PC-9 (cell line): ENCODE measurements at regions not wholly inside any gene's neighbourhood (a gene's known extent, or its start where the extent isn't known, plus 50 kb on each side); places are given as distances from the start of the nearest gene placed in this dataset.

Experiments used
- BruUV-seq: library from RNA; stranded (reverse); fragments of 400-500 nt; replicated peaks from 2 replicates; lab custom pipeline; 2021; lab: Mats Ljungman, UMichigan
- CTCF ChIA-PET: fragments of 300-600 bp; sonication (Branson Sonifier 250); formaldehyde crosslinking; loops from one replicate; lab custom pipeline; 2022; ENCODE audit warnings: antibody characterized with exemption; lab: Charles Lee
- POLR2A ChIA-PET: fragments of 300-600 bp; sonication (Branson Sonifier 250); formaldehyde crosslinking; loops from one replicate; lab custom pipeline; 2022; ENCODE audit warnings: antibody characterized with exemption; ENCODE audit not compliant: unreplicated experiment; lab: Charles Lee
- DNase-seq, 2 experiments: peaks; one replicate each; pipeline versions ENCODE4 v3.0.0 to v3.0.0-alpha.2; 2015 to 2022; ENCODE audit warnings: mixed read lengths in 1 of 2
- H2AFZ ChIP-seq: fragments of 200-600 bp; sonication (generic); 2 replicates; pipeline ENCODE4 v1.8.1; 2017; ENCODE audit warnings: antibody characterized with exemption
- H3F3A ChIP-seq: fragments of 200-600 bp; sonication (generic); 2 replicates; pipeline ENCODE4 v1.8.1; 2017; ENCODE audit warnings: antibody characterized with exemption, mild to moderate bottlenecking, low read depth; ENCODE audit not compliant: insufficient read depth
- H3K27ac ChIP-seq: fragments of 200-600 bp; sonication (generic); 2 replicates; pipeline ENCODE4 v1.6.1; 2016; ENCODE audit warnings: mixed run types
- H3K27me3 ChIP-seq: fragments of 200-600 bp; sonication (generic); 2 replicates; pipeline ENCODE4 v1.6.1; 2016; ENCODE audit warnings: low read depth, mixed run types; ENCODE audit not compliant: insufficient read depth
- H3K36me3 ChIP-seq: fragments of 200-600 bp; sonication (generic); 2 replicates; pipeline ENCODE4 v1.6.1; 2016; ENCODE audit warnings: low read depth, mixed run types
- H3K4me1 ChIP-seq: fragments of 200-600 bp; sonication (generic); replicated peaks from 2 replicates; pipeline ENCODE4 v1.6.1; 2016; ENCODE audit warnings: mixed run types; ENCODE audit not compliant: insufficient read depth
- H3K4me2 ChIP-seq: fragments of 200-600 bp; sonication (generic); 2 replicates; pipeline ENCODE4 v1.6.1; 2017; ENCODE audit warnings: mixed run types
- H3K4me3 ChIP-seq: fragments of 200-600 bp; sonication (generic); 2 replicates; pipeline ENCODE4 v1.6.1; 2016; ENCODE audit warnings: mixed run types
- H3K79me2 ChIP-seq: fragments of 200-600 bp; sonication (generic); 2 replicates; pipeline ENCODE4 v1.6.1; 2017; ENCODE audit warnings: low read depth, mixed run types
- H3K9me2 ChIP-seq: fragments of 200-600 bp; sonication (generic); 2 replicates; pipeline ENCODE4 v1.8.1; 2017; ENCODE audit warnings: mild to moderate bottlenecking; ENCODE audit not compliant: insufficient read depth
- H3K9me3 ChIP-seq: fragments of 200-600 bp; sonication (generic); 2 replicates; pipeline ENCODE4 v1.8.1; 2016; ENCODE audit warnings: low read depth; ENCODE audit not compliant: insufficient read depth
- H4K20me1 ChIP-seq: fragments of 200-600 bp; sonication (generic); 2 replicates; pipeline ENCODE4 v1.8.1; 2017; ENCODE audit not compliant: insufficient read depth
- EZH2 ChIP-seq: fragments of 200-600 bp; sonication (generic); IDR thresholded peaks from 2 replicates; pipeline ENCODE4 v1.8.0; 2017; ENCODE audit warnings: antibody characterized with exemption, low read depth
- intact Hi-C: fragments of 100-400 bp; cut with micrococcal nuclease; formaldehyde crosslinking; loops from one replicate; pipeline ENCODE4 v1.10.0; 2022; ENCODE audit not compliant: unreplicated experiment
- TF ChIP-seq, protein P1 (sequence below): fragments of 200-600 bp; sonication (generic); conservative IDR thresholded peaks from 2 replicates; pipeline ENCODE4 v1.6.1; 2017; ENCODE audit warnings: mixed run types, antibody characterized with exemption, mild to moderate bottlenecking, moderate library complexity

DNA sequence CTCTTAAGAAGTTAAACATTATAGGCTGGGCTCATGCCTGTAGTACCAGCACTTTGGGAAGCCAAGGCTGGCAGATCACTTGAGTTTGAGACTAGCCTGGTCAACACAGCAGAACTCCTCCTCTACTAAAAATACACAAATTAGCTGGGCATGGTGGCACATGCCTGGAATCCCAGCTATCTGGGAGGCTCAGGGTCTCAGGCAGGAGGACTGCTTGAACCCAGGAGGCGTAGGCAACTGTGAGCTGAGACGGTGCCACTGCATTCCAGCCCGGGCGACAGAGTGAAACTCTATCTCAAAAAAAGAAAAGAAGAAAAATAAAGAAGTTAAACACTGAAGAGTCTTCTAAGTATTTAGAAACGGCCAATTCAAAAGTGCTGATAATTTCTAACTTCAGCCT lies 164.3 kb upstream of the GALNTL6 start:
- POLR2A ChIA-PET, result no interaction called here
- CTCF ChIA-PET, result no interaction called here

DNA sequence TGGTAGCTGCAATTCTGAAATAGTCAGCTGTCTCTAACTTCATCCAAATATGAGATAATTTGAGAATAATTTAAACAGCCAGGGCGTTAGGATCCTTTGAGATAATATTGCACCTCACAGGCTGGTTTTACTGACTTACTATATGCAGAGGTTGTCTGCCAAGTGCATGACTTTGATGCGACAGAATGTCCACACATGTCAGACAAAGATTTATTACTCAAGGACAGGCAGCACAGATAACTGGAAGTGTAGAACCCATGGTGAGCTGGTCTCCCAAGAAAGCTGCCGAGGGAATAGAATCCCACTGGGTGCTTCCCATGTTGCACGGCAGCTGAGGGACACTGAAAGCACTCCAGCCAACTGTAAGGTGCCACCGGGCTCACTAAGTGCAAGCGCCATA lies 166.2 kb upstream of the GALNTL6 start:
- H3K9me3 ChIP-seq, result no peaks in the 10 kb centered on the region
- no peaks in the 10 kb centered on the region for H3F3A ChIP-seq
- no peaks in the 10 kb centered on the region for H3K79me2 ChIP-seq
- intact Hi-C loops, result no loop called here
- no peaks in the 10 kb centered on the region for H3K9me2 ChIP-seq
- no TSS peak for BruUV-seq
- no peak overlapping the region for H3K4me3 ChIP-seq
- H3K27me3 ChIP-seq, result no peaks in the 10 kb centered on the region
- no peaks in the 10 kb centered on the region for H3K4me1 ChIP-seq
- H4K20me1 ChIP-seq, result no peaks in the 10 kb centered on the region
- H2AFZ ChIP-seq, result no peak overlapping the region
- no peak for DNase-seq
- H3K4me2 ChIP-seq, result no peak overlapping the region
- TF ChIP-seq, protein P1, sequence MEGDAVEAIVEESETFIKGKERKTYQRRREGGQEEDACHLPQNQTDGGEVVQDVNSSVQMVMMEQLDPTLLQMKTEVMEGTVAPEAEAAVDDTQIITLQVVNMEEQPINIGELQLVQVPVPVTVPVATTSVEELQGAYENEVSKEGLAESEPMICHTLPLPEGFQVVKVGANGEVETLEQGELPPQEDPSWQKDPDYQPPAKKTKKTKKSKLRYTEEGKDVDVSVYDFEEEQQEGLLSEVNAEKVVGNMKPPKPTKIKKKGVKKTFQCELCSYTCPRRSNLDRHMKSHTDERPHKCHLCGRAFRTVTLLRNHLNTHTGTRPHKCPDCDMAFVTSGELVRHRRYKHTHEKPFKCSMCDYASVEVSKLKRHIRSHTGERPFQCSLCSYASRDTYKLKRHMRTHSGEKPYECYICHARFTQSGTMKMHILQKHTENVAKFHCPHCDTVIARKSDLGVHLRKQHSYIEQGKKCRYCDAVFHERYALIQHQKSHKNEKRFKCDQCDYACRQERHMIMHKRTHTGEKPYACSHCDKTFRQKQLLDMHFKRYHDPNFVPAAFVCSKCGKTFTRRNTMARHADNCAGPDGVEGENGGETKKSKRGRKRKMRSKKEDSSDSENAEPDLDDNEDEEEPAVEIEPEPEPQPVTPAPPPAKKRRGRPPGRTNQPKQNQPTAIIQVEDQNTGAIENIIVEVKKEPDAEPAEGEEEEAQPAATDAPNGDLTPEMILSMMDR, result no peak
- no peak for TF ChIP-seq EZH2
- ChIA-PET POLR2A (no interaction called here), CTCF (no interaction called here)
- H3K36me3 ChIP-seq, result no peaks in the 10 kb centered on the region
- no peak overlapping the region for H3K27ac ChIP-seq

More for the DNA sequence above, 164.3 kb upstream of the GALNTL6 start:
- H3K27ac ChIP-seq, result no peak overlapping the region
- H3F3A ChIP-seq, result no peaks in the 10 kb centered on the region
- no peaks in the 10 kb centered on the region for H3K9me2 ChIP-seq
- no peaks in the 10 kb centered on the region for H4K20me1 ChIP-seq
- H3K36me3 ChIP-seq, result no peaks in the 10 kb centered on the region
- no TSS peak for BruUV-seq
- H3K79me2 ChIP-seq, result no peaks in the 10 kb centered on the region
- H3K4me3 ChIP-seq, result no peak overlapping the region
- DNase-seq, result no peak
- no peak overlapping the region for H2AFZ ChIP-seq
- no peaks in the 10 kb centered on the region for H3K4me1 ChIP-seq
- H3K4me2 ChIP-seq, result no peak overlapping the region
- intact Hi-C loops, result no loop called here
- no peaks in the 10 kb centered on the region for H3K27me3 ChIP-seq
- TF ChIP-seq EZH2, result no peak
- TF ChIP-seq, protein P1, result no peak
- no peaks in the 10 kb centered on the region for H3K9me3 ChIP-seq

DNA sequence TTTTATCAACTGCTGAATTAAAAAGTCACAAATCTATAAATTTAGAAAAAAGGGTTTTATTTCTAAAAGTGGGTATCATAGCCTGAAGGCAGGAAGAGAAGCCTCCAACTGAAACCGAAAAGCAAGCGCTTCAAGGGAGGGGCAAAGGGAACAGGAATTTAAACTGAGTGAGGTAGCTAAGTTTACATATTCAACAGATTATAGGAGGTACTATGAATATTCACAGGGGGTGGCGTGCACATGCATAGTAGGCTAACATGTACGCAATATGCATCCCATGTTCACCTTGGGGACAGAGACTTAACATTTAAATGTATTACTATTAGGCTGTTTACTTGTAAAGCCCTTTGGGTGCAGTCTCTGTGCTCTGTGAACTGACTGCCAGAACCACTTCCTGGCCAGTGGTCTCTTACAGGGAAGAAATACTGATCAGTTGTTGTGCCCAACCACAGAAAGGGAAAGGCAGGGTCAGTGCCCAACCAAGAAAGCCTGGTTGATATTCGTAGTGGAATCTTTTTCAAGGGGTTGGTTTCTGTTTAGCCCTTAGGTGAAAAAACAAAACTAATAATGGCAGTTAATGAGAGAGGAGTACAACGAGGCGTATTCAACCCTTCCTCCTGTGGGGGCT lies 168.7 kb upstream of the GALNTL6 start:
- TF ChIP-seq, protein P1, result no peak
- no peak for TF ChIP-seq EZH2

More for the DNA sequence above, 168.7 kb upstream of the GALNTL6 start:
- H3K4me1 ChIP-seq, result no peaks in the 10 kb centered on the region
- H3K27me3 ChIP-seq, result no peaks in the 10 kb centered on the region
- CTCF ChIA-PET, result no interaction called here
- intact Hi-C loops, result no loop called here
- DNase-seq, result no peak
- H3K36me3 ChIP-seq, result no peaks in the 10 kb centered on the region
- POLR2A ChIA-PET, result no interaction called here
- no peak overlapping the region for H3K4me2 ChIP-seq
- no peaks in the 10 kb centered on the region for H3F3A ChIP-seq
- H3K27ac ChIP-seq, result no peak overlapping the region
- H3K79me2 ChIP-seq, result no peaks in the 10 kb centered on the region
- H3K9me2 ChIP-seq, result no peaks in the 10 kb centered on the region
- no peaks in the 10 kb centered on the region for H4K20me1 ChIP-seq
- no peak overlapping the region for H2AFZ ChIP-seq
- no peaks in the 10 kb centered on the region for H3K9me3 ChIP-seq
- H3K4me3 ChIP-seq, result no peak overlapping the region
- BruUV-seq, result no TSS peak
